CD4-positive, alpha-beta memory T cell (primary cell): ENCODE measurements at regions not wholly inside any gene's neighbourhood (a gene's known extent, or its start where the extent isn't known, plus 50 kb on each side); places are given as distances from the start of the nearest gene placed in this dataset.

Experiments used
- CTCF ChIA-PET: fragments of 350-600 bp; sonication (Branson Sonifier 250); formaldehyde crosslinking; loops from one replicate; lab custom pipeline; 2021; ENCODE audit warnings: inconsistent platforms; ENCODE audit not compliant: partially characterized antibody; lab: Charles Lee
- POLR2A ChIA-PET: fragments of 350-600 bp; sonication (Branson Sonifier 250); formaldehyde crosslinking; loops from one replicate; lab custom pipeline; 2021; ENCODE audit not compliant: partially characterized antibody; lab: Charles Lee
- DNase-seq, 5 donors: peaks; one replicate each; pipeline versions ENCODE4 v3.0.0 to v3.0.0-alpha.2; 2020 to 2022; ENCODE audit warnings: mixed read lengths in 1 of 5
- H3K27ac ChIP-seq: one replicate; pipeline ENCODE4 v1.7.0; 2013; ENCODE audit warnings: low read depth, low read length
- H3K27me3 ChIP-seq: 2 replicates; pipeline ENCODE4 v1.7.0; 2013; ENCODE audit warnings: mild to moderate bottlenecking, low read length, moderate library complexity; ENCODE audit not compliant: insufficient read depth
- H3K36me3 ChIP-seq: 2 replicates; pipeline ENCODE4 v1.7.0; 2013; ENCODE audit warnings: mild to moderate bottlenecking, low read length, moderate library complexity; ENCODE audit not compliant: insufficient read depth
- H3K4me1 ChIP-seq: 2 replicates; pipeline ENCODE4 v1.7.0; 2013; ENCODE audit warnings: mild to moderate bottlenecking, low read length, moderate library complexity; ENCODE audit not compliant: insufficient read depth
- H3K4me3 ChIP-seq, 2 donors: one replicate each; pipeline ENCODE4 v1.7.0; 2013; ENCODE audit warnings: low read length in 2 of 2, mild to moderate bottlenecking in 1 of 2
- H3K9me3 ChIP-seq, 2 donors: one replicate each; pipeline ENCODE4 v1.7.0; 2013; ENCODE audit warnings: low read length in 2 of 2, control low read depth in 1 of 2; ENCODE audit not compliant: control insufficient read depth in 1 of 2
- H3K27ac Mint-ChIP-seq, 7 donors: one replicate each; pipeline ENCODE4 v1.8.0; 2020 to 2021; ENCODE audit warnings: mixed read lengths in 7 of 7, mild to moderate bottlenecking in 6 of 7, inconsistent platforms in 3 of 7, moderate library complexity in 3 of 7
- H3K27me3 Mint-ChIP-seq, 2 donors: one replicate each; pipeline ENCODE4 v1.8.0; 2020 to 2021; ENCODE audit warnings: mixed read lengths in 2 of 2
- H3K36me3 Mint-ChIP-seq, 2 donors: one replicate each; pipeline ENCODE4 v1.8.0; 2020 to 2021; ENCODE audit warnings: mixed read lengths in 2 of 2, inconsistent platforms in 1 of 2, mild to moderate bottlenecking in 1 of 2
- H3K4me1 Mint-ChIP-seq, 4 donors: one replicate each; pipeline ENCODE4 v1.8.0; 2020 to 2021; ENCODE audit warnings: mixed read lengths in 4 of 4, mild to moderate bottlenecking in 1 of 4
- H3K4me3 Mint-ChIP-seq, 8 donors: one replicate each; pipeline ENCODE4 v1.8.0; 2020 to 2021; ENCODE audit warnings: mixed read lengths in 8 of 8, mild to moderate bottlenecking in 7 of 8, moderate library complexity in 6 of 8, inconsistent platforms in 3 of 8
- H3K9me3 Mint-ChIP-seq, 8 donors: one replicate each; pipeline ENCODE4 v1.8.0; 2020 to 2021; ENCODE audit warnings: mixed read lengths in 8 of 8, mild to moderate bottlenecking in 5 of 8, inconsistent platforms in 3 of 8, moderate library complexity in 1 of 8
- intact Hi-C: fragments of 100-400 bp; cut with micrococcal nuclease; formaldehyde crosslinking; loops from one replicate; pipeline ENCODE4 v1.15.1; 2023

DNA sequence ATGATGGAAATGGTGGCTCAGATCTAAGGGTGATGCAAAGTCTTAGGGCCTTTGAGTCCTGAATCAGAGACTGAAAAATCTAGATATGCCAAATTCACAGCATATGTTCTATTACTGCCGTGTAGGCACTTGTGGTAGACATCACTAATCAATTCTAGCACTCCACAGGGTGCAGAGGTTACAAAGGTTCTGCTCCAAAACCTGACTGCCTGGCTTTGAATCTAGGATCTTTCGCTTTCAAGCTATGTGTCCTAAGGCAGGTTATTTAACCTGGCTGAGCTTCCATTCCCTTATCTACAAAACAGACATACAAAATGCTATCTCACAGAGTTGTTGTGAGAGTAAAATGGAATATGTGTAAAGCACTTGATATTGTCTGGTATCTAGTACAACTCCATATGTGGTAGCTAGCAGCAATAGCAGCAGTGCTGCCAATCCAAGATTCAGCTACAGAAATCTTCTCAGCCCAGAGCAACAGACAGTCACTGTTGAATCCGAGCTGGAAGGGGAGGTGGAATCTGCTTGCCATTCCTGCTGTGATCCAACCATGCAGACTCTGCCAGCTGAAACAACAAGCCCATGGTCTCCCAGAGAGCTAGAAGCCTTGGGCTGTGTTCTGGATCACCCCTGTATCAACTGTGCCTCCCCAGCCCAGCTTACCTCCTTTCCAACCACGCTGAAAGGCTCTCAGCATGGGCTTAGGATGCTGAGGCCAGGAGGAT lies 206.9 kb downstream of the TFAP2C start:
- Histone ChIP-seq H3K4me3 (no peak overlapping the region), H3K27me3 (no peaks in the 10 kb centered on the region), H3K27ac (no peak overlapping the region), H3K36me3 (no peaks in the 10 kb centered on the region), H3K9me3 (no peaks in the 10 kb centered on the region), H3K4me1 (no peaks in the 10 kb centered on the region)
- intact Hi-C loops = no loop called here
- Mint-ChIP-seq H3K27me3 (peaks cover 2 to 6% of the 10 kb centered on the region in 2 donors), H3K9me3 (peaks cover 0 to 7% (median 2%) of the 10 kb centered on the region in 8 donors), H3K36me3 (no peaks in the 10 kb centered on the region), H3K4me3 (no peak overlapping the region), H3K4me1 (no peaks in the 10 kb centered on the region), H3K27ac (no peak overlapping the region)
- no peak for DNase-seq
- ChIA-PET POLR2A (no interaction called here), CTCF (no interaction called here)

DNA sequence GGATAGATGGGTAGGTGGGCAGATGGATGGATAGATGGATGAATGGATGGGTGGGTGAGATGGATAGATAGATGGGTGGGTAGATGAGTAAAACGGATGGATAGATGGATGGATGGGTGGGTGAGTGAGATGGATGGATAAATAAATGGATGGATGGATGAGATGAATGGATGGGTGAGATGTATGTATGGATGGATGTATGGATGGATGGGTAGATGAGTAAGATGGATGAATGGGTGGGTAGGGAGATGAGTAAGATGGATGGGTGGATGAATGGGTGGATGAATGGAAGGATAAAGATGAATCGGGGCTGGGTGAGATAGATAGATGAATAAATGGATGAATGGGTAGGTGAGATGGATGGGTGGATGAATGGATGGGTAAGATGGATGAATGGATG lies 210.1 kb downstream of the TFAP2C start:
- H3K4me3 Mint-ChIP-seq = no peak overlapping the region
- peaks cover 0 to 2% of the 10 kb centered on the region in 2 donors for H3K27me3 Mint-ChIP-seq
- no peaks in the 10 kb centered on the region for H3K27me3 ChIP-seq
- ChIA-PET CTCF (no interaction called here), POLR2A (no interaction called here)
- no peaks in the 10 kb centered on the region for H3K4me1 Mint-ChIP-seq
- DNase-seq = no peak
- no peaks in the 10 kb centered on the region for H3K36me3 Mint-ChIP-seq
- no peaks in the 10 kb centered on the region for H3K36me3 ChIP-seq
- no peaks in the 10 kb centered on the region for H3K4me1 ChIP-seq
- no peak overlapping the region for H3K27ac Mint-ChIP-seq
- H3K27ac ChIP-seq = no peak overlapping the region
- no peaks in the 10 kb centered on the region for H3K9me3 ChIP-seq
- H3K9me3 Mint-ChIP-seq = peaks cover 0 to 4% (median 2%) of the 10 kb centered on the region in 8 donors
- intact Hi-C loops = no loop called here
- H3K4me3 ChIP-seq = no peak overlapping the region

DNA sequence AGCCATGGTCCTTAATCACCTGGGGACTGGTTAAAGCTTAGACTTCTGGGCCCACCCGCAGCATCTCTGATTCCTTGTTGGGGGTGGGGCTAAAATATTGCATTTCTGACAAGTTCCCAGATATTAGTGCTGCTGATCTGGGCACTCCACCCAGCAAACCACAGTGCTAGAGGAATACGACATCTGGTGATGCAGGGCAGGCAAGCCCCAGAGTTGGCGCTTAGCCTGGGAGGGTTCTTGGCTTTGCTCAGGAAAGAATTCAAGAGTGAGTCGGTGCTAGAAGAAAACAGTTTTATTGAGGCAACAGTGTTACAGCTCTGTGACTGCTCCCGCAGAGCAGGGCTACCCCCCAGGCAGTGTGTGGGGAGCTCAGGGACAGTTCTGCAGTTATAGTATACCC lies 210.7 kb downstream of the TFAP2C start:
- POLR2A ChIA-PET = no interaction called here
- no peaks in the 10 kb centered on the region for H3K4me1 ChIP-seq
- Mint-ChIP-seq H3K9me3 (peaks cover 0 to 4% (median 1%) of the 10 kb centered on the region in 8 donors), H3K27me3 (peaks cover 0 to 2% of the 10 kb centered on the region in 2 donors), H3K27ac (no peak overlapping the region), H3K36me3 (no peaks in the 10 kb centered on the region), H3K4me1 (no peaks in the 10 kb centered on the region), H3K4me3 (no peak overlapping the region)
- intact Hi-C loops = no loop called here
- no peak overlapping the region for H3K27ac ChIP-seq
- no peak overlapping the region for H3K4me3 ChIP-seq
- no peaks in the 10 kb centered on the region for H3K27me3 ChIP-seq
- DNase-seq = no peak
- no peaks in the 10 kb centered on the region for H3K9me3 ChIP-seq
- CTCF ChIA-PET = no interaction called here
- H3K36me3 ChIP-seq = no peaks in the 10 kb centered on the region

DNA sequence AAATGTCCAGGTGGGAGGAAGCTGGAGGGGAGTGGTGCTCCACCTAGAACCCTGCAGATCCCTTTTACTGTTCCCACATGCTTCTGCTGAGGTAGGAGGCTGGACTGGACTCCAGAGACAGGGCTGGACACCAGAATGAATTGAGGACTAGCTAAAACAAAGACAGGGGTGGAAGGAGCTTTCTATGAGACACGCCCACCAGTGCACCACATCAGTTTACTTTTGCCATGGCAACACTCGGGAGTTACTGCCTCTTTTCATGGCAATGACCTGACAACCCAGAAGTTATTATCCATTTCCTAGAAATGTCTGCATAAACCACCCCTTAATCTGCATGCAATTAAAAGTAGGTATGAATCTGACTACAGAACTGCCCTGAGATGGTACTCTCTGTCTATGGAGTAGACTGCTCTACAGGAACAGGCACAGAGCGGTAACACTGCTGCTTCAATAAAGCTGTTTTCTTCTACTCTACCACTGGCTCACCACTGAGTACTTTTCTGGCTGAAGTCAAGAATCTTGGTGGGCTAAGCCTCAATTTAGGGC lies 211.7 kb downstream of the TFAP2C start:
- intact Hi-C loops = no loop called here
- H3K9me3 Mint-ChIP-seq = peaks cover 0 to 4% (median 1%) of the 10 kb centered on the region in 8 donors
- CTCF ChIA-PET = no interaction called here

DNA sequence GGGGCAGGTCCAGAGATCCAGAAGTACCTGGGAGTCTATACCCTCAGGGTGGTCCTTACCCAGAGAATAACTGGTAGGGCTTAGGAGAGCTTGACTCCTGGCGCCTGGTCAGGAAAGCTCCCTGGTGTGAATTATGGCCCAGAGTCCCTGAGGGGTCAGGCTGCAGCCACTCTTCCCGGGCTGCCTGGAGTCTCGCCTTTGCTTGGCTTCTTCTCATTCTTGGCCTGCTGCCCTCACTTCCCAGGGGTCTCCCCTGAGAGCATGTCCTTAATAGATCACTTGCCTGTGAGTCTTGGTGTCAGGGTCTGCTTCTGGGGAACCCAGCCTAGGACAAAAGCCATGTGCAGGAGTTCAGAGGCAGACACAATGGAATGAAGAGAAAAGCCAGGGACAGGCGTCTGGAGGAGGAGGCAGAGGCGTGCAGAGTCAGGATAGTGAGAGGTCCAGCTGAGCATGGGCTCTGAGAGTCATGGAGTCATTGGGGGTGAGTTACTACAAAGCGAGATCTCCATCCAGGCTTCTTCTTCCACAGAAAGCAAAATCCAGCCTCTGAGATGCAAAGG lies 212.3 kb downstream of the TFAP2C start:
- no peak overlapping the region for H3K27ac Mint-ChIP-seq
- no peaks in the 10 kb centered on the region for H3K36me3 Mint-ChIP-seq
- H3K9me3 Mint-ChIP-seq = peaks cover 0 to 4% (median 1%) of the 10 kb centered on the region in 8 donors
- Histone ChIP-seq H3K27ac (no peak overlapping the region), H3K4me1 (no peaks in the 10 kb centered on the region), H3K27me3 (no peaks in the 10 kb centered on the region), H3K36me3 (no peaks in the 10 kb centered on the region), H3K4me3 (no peak overlapping the region), H3K9me3 (no peaks in the 10 kb centered on the region)
- CTCF ChIA-PET = no interaction called here
- DNase-seq = no peak
- intact Hi-C loops = no loop called here
- POLR2A ChIA-PET = no interaction called here
- no peak overlapping the region for H3K4me3 Mint-ChIP-seq
- peaks cover 1 to 2% of the 10 kb centered on the region in 2 donors for H3K27me3 Mint-ChIP-seq
- H3K4me1 Mint-ChIP-seq = no peaks in the 10 kb centered on the region

More for the DNA sequence above, 211.7 kb downstream of the TFAP2C start:
- no peak for DNase-seq
- no peak overlapping the region for H3K4me3 Mint-ChIP-seq
- H3K27me3 ChIP-seq = no peaks in the 10 kb centered on the region
- H3K4me1 Mint-ChIP-seq = no peaks in the 10 kb centered on the region
- H3K9me3 ChIP-seq = no peaks in the 10 kb centered on the region
- POLR2A ChIA-PET = no interaction called here
- H3K4me1 ChIP-seq = no peaks in the 10 kb centered on the region
- no peak overlapping the region for H3K27ac ChIP-seq
- no peaks in the 10 kb centered on the region for H3K36me3 ChIP-seq
- peaks cover 0 to 2% of the 10 kb centered on the region in 2 donors for H3K27me3 Mint-ChIP-seq
- H3K36me3 Mint-ChIP-seq = no peaks in the 10 kb centered on the region
- no peak overlapping the region for H3K4me3 ChIP-seq
- no peak overlapping the region for H3K27ac Mint-ChIP-seq

DNA sequence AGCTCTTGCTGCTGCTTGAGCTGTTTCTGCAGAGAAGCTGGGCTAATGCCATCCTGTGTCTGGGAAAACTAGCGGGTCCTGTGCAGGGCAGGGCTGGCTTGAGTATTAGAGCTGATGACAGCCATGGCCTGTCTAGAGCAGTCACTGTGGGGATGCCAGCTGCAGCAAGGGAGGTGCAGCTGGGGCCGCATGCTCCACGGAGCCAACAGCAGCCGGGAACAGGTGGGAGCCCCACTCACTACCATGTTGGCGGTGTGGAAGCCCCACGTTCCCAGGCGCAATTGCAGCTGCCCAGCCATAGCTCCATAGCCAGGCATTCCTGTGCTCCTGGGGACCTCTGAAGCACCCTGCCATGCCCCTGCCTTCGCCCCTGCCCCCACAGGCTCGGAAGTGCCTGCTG lies 212.9 kb downstream of the TFAP2C start:
- no peaks in the 10 kb centered on the region for H3K4me1 Mint-ChIP-seq
- intact Hi-C loops = no loop called here
- CTCF ChIA-PET = no interaction called here
- peaks cover 2 to 4% of the 10 kb centered on the region in 2 donors for H3K27me3 Mint-ChIP-seq
- no peaks in the 10 kb centered on the region for H3K27me3 ChIP-seq
- H3K4me3 Mint-ChIP-seq = no peak overlapping the region
- no peaks in the 10 kb centered on the region for H3K4me1 ChIP-seq
- POLR2A ChIA-PET = no interaction called here
- H3K27ac Mint-ChIP-seq = no peak overlapping the region
- no peak for DNase-seq
- H3K27ac ChIP-seq = no peak overlapping the region
- H3K36me3 ChIP-seq = no peaks in the 10 kb centered on the region
- no peak overlapping the region for H3K4me3 ChIP-seq
- peaks cover 0 to 4% (median 1%) of the 10 kb centered on the region in 8 donors for H3K9me3 Mint-ChIP-seq
- no peaks in the 10 kb centered on the region for H3K36me3 Mint-ChIP-seq
- no peaks in the 10 kb centered on the region for H3K9me3 ChIP-seq

DNA sequence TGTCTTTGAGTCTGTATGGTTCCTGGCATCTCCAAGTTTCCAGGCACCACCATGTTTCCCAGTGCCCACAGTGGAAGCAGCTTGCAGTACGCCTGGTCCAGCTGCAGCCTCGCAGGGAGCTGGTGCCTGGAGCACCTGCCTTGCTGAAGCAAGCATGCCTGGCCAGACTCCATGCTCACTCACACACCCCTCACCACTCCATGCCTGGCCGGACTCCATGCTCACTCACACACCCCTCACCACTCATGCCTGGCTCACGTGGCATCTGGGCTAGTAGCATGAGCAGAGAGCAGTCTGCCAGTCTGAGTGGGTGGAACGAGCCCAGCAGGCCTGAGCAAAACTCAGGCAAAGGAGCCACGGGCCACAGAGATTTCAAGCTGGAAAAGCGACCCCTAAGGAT lies 214.3 kb downstream of the TFAP2C start:
- Histone ChIP-seq H3K27me3 (no peaks in the 10 kb centered on the region), H3K36me3 (no peaks in the 10 kb centered on the region), H3K4me3 (no peak overlapping the region), H3K9me3 (no peaks in the 10 kb centered on the region), H3K4me1 (no peaks in the 10 kb centered on the region), H3K27ac (no peak overlapping the region)
- peaks cover 0 to 6% of the 10 kb centered on the region in 2 donors for H3K27me3 Mint-ChIP-seq
- intact Hi-C loops = no loop called here
- no peak for DNase-seq
- no peaks in the 10 kb centered on the region for H3K4me1 Mint-ChIP-seq
- no peak overlapping the region for H3K27ac Mint-ChIP-seq
- H3K36me3 Mint-ChIP-seq = no peaks in the 10 kb centered on the region
- H3K9me3 Mint-ChIP-seq = peaks cover 0 to 4% (median 1%) of the 10 kb centered on the region in 8 donors
- POLR2A ChIA-PET = no interaction called here
- no peak overlapping the region for H3K4me3 Mint-ChIP-seq
- CTCF ChIA-PET = no interaction called here
